GM18909 (cell line): ENCODE measurements at regions not wholly inside any gene's neighbourhood (a gene's known extent, or its start where the extent isn't known, plus 50 kb on each side); places are given as distances from the start of the nearest gene placed in this dataset.

Source experiments
- ATAC-seq: cut with Tn5 transposase; IDR thresholded peaks from one replicate; pipeline ENCODE4 v1.9.1; 2021; ENCODE audit warnings: mild to moderate bottlenecking; ENCODE audit not compliant: unreplicated experiment, poor library complexity

DNA sequence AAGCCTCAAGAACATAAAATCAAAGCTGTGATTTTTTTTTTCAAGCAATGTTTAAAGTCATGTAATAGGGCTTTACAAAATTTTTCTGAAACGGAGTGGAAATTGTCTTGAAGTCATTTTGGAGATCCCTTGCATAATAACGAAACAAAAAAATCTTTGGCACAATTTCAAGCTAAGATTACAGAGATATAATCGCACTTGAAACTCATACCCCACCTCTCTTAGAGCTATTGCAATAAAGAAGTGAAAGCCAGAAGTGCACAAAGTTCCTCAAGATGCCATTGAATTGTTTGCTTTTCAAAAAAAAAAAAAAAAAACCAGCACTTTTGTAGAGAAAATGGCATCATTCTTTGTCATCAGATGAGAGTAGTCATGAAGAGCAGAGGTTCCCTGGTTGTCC is 152.3 kb downstream of the PAX3 start:
- no peak for ATAC-seq

DNA sequence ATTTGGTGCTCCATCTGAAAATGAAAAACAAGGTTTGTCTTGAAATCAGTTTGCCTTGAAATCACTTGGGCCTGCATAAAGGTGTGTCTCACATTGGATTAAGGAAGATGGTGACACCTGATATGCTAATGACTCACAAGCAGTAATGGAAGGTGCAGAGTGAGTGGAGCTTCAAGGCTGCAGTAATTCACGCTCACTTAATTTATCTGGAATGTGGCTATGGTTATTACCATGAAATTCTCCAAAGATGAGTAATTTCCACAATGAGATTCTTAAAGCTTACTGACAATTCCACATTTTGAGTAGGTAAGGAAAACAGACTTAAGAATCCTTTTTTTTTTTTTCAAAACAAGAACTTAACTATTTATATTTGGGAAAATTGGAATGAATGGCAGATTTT is 156.8 kb downstream of the PAX3 start:
- ATAC-seq = no peak

DNA sequence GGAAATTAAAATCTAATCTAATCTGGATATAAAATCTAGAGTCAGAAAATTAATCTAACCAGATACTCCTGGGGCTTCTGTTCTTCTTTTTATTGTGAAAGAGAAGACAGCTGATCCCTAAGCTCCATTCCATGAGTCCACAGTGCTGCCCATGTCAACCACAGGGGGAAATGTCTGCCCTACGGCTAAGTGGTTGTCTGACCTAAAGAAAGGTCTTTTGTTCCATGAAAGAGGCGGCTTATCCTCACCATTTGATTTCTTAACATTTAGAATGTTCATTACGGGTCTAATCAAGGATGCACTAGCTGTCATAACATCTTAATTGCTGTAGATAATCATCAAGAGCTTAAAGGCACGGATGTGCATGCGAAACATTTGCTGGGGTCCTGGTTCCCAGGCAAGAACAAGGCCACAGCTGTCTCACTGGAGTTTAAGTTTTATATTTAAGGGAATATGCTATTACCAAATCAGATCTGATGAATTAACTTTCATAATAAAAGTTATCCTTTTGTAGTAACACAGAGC is 162.6 kb downstream of the PAX3 start:
- ATAC-seq = no peak

DNA sequence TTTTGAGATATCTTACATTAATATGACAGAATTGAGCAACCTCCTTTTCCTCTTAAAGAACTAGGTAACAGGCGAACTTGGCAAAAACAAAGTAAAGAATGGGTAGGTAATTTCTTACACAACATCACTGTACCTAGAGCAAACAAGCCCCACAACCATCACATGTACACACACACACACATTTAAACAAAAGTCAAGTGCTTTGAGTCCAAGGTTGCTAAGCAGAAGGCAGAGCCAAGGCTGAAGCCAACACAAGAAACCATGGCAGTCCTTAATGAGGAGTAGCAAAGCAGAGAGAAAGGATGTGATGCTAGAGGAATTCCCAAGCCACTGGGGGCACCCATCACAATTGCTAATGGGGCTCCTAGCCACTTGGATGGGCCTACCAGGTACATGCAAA is 164.1 kb downstream of the PAX3 start:
- no peak for ATAC-seq

DNA sequence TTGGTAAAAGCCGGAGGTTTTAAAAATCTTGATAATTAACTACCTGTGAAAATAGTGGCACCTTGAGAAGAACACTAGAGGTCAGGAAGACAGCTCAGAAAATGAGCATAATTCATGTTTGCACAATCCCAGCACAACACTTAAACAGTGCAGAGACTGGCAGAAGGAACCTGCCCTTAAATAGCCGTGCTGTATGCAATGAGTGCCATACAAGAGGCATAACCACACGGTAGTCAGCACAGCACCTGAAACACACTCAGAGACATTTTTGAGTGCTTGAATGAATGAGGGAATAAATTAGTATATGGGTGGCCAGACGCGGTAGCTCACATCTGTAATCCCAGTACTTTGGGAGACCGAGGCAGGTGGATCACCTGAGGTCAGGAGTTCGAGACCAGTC is 164.9 kb downstream of the PAX3 start:
- no peak for ATAC-seq

DNA sequence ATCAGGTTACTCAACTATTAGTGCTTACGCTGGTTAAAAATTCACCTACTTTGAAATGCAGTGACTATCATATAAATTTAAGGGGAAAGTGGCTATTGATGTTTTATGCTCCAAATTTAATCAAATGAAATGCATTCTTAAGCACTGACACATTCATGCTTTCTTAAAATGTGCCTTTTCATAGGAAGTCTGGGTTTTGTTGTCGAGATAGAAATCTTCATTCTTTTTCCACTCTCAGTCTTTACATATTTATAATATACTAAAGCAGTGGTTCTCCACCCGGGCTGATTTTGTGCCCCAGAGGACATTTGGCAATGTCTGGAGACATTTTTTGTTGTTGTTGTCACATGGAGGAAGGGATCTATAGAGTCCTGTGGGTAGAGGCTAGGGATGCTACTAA is 167.9 kb downstream of the PAX3 start:
- no peak for ATAC-seq

DNA sequence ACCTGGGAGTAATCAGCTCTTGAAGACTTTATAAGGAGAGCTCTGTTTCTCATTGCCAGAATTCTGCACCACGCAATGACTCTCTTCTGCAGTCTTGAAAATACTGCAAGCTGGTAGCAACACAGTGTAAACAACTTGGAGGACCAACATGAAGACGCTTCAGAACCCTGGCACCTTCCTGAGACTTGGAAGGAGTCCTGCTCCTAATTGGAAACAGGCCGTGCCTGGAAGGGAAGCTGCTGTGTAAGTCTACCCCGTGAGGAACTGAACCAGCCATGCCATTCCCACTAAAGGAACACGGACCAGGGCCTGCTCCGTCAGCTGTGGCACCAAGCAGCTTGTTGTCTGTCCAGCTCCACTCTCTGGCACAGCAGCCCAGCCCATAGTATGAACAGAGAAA is 171.1 kb downstream of the PAX3 start:
- no peak for ATAC-seq

DNA sequence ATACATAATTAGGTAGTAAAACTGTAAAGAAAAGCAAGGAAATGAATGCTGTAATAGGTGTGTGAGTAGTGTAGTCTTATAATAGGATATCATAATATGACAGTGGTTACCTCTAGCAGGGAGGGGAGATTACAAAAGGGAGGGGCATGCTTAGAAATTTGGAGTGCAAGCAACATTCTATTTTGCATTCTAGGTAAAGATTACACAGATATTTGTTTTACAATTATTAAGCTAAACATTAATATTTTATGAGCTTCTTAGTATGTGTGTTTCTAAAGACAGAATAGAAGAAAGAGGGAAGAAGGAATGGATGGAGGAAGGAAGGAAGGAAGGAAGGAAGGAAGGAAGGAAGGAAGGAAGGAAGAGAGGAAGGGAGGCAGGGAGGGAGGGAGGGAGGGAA is 177.9 kb downstream of the PAX3 start:
- ATAC-seq = no peak

DNA sequence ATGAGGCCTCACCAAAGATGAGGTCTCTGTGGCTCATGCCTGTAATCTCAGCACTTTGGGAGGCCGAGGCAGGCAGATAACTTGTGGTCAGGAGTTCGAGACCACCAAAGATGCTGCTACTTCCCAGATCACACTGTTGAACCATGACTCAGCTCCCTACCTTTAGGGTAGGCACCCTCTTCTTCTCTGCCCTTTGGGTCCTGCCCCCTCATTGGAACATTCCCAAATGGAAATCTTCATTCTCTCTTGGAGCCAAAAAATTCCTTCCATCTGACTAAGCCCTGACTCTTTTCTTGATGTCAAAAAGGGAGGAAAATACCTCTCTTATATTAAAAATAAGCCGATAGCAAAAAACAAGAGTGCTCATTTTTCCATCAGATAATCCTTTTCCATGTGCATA is 183.5 kb downstream of the PAX3 start:
- no peak for ATAC-seq

DNA sequence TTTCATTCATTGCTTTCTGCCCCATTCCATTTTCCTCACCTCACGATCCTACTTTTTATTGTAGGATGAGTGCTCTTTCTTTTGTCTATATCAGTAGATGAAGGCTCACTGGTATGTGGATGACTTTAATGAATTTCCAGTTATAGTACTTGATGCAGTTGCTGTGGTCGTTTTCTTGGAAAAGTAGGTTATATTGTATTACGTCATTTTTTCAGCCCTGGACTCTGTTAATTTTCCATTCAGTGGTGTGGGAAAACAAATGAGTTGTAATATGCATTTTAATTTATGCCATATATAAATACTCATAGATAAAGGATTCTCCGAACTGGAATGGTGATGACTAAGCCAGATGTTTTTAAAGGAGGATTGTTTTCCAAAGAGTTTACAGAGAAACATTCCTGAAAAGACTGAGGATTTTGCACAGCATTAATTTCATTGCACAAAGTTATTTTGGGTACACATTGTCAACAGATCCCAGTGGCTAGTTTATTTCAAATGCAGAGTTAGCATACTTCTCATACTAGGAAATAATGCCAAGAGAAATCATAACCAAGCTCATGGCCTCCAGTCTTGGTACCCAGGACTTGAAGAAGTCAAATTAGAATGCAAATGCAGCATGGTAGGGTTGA is 189.7 kb downstream of the PAX3 start:
- no peak for ATAC-seq

DNA sequence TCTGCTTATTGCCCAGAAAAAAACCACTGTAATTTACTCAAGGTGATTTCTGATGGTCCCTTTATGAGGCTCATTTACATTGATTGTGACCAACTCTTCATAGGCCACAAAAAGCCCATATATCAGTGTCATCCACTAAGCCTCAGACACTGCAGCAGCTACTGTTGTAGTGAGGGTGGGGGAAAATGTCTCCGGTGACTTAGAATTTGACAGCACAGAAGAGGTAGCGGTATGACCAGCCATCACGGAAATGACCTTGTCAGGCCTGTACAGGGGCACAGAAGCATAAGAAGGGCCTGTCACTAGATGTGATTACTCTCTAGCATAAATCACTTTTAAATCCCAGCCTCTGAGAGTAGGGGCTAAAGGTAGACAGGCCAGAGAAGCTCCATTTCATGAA is 190.3 kb downstream of the PAX3 start:
- no peak for ATAC-seq

DNA sequence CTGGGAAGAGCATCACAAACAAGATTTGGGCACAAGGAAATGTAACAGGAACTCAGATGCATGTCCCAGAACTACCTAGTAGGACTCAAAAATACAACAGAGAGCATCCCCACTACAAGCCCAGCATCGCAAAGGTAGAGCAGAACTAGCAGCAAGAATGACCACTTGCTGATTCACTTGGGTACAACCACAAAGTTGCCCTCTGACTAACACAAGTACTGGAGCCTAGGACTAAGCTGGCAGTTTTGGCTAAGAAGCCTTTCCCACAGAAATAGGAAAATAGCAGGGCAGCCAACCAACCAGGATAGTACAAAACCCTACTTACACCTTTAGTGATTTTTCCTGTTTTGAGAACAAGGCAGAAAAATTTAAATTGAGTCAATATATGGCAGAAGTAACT is 193.8 kb downstream of the PAX3 start:
- ATAC-seq = no peak

DNA sequence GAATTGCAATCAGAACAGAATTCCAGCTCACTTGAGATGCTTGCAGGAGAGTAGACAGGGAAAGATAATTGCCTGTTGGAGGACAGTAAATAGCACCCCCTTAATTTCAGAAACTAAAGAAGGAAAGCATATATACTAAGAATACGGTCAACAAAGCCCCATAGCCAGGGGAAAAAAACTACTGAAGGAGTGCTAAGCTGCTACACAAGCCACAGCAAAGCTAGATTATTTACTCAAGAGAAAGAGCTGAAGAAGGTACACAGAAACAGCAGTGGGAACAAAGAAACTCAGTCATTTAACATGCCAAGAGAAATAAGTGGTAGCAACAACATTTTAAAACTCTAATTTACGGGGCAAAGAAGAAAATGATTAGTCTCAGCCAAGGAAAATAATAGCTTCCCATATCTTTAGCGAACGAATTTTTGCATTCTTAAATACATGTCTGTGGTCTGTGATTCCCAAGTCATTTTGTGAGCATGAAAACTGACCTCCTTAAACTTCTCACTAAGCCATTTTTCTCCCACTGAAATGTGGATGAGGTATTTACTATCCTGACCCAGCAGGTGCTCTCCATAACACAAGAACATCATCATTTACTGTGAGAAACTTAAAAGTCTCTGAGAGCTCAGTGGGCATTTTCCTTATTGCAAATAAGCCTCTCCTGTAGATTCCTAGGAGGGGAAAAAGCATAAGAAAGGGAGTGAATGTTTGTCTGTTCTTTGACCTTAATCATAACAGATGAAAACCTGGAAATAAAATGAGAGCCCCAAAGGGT is 196.0 kb downstream of the PAX3 start:
- no peak for ATAC-seq

DNA sequence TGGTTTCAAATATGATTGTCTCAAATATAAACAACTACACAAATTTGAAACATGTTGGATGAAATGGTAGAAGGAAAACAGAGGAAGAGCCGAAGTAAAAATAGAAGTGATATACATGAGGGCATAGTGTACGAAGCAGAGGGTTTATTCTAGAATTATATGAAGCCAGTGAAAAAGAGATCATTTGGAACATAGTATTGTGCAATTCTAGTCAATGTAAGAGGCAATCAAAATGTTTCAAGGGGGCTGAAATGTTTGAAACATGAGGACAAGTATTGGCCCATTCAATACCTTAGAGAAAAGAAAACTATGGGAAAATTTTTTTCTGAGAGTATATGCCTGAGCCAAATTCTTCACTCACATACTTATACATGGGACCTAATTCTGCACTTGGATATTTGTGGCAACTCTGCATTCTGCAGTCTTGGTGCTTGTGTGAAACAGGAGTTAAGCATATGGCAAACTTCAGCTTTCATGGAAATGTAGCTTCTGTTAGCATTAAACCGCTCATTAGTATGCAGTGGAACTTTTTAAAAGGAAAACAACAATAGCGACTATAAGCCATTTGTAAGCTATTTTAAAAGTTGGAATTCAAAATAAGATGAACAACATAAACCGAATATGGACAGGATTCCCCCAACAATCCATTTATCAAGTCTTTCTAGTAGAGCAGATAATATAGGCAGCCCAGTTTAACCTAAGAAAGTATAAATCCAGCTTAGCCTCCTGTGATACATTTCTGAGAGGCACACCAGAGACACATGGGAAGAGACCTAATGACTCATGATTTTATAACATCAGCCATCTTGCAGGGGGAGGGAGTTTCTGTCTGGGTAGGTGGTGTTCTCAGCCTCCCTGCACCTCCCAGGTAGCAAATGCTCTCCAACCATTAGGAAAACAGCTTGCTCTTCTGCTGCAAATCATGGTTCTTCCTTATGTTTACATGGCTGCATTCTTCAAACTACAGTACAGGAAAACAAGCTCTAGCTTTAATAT is 197.8 kb downstream of the PAX3 start:
- ATAC-seq = no peak

DNA sequence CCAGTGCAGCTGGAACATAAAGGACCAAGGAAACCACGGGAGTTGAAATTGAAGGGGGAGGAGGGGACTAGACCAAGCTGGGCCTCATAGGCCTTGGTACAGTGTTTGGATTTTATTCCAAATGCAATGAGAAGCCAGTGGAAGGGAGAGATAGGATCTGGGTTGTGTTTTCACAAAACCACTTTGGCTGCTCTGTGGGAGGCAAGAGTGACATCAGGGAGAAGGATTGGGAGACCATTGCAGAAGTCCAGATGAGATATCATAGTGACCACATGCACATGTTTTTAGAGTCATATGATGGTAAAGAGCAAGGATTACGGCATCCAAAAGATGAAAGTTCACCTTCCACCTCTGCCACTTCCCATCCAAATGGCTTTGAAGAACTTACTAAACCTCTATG is 210.2 kb downstream of the PAX3 start:
- ATAC-seq = no peak

DNA sequence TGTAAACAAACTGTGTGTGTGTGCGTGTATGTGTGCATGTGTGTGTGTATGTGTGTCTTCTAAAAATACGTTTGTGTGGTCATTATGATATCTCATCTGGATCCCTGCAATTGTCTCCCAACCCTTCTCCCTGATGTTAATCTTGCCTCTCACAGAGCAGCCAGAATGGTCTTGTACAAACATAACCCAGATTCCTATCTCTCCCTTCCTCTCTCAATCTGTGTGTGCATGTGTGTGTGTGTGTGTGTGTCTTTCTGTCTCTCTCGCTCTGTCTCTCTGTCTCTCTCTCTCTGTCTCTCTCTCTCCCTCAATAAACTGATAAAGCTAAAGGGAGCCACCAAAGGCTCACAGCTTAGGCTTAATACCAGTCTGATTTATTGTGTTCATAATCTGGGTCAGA is 210.8 kb downstream of the PAX3 start:
- no peak for ATAC-seq

DNA sequence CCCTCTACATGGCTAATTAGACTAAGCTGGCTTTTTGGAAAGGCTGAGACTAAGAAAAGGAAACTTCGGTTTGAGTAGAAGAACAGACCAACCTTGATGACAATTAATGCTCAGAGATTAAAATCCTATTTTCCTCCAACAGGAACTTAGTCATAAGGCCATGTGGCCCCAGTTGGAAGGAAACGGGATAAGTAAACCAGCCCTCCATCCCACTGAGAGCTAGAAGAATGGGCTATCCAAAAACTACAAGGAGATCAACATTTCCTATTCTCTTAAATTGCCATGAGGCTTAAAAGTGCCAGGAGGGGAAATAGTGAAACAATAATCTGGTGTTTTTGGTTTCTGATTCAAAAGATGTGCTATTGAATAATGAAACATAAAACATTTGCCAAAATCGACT is 216.6 kb downstream of the PAX3 start:
- ATAC-seq = no peak

DNA sequence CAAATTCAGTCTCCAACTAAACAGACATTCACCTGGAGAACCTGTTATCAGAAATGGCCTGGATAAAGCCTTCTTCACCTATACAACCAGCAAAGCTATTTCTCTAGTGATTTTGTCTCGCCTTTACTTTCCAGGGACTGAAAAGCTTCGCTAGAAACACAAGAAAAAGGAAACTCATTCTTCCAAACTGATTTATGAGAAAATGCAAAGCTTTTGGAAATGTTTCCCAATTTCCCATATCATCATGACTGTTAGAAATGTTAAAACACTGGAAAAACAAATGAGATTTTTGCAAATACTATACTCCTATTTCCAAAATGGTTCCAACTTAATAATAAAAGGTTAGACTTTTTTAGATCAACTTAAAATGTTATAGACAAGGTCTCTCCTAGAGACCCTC is 218.7 kb downstream of the PAX3 start:
- ATAC-seq = no peak

DNA sequence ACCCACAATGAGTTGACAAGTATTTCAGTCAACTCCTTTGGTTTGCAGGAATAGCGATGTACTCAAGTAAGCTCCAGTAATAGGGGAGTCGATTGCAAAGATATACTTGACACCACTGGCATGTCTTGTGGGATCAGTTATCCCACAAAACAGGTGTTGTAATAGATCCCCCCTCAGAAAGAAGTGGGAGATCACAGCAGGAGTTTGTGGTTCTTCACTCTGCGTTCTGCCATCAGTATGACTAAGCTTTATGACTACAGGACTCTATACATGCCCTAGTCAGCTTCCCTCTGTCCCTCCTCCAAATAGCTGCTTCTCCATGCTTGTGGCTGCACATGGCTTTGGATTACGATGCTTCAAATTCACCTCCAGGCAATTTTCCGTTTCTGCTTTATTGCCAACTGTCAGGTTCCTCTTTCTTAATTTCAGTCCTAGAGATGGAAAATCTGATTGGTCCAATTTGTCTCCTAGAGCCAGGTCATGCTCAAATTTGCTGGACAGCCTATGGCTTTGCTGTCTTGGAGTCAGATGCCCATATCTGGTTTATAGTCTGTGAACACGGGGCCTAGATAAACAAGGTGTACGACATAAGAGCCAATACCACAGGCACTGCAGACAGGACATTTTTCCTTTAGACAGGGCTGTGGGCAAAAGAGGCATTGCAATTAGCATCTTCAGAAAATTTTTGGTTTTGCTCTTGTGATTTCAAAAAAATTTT is 221.7 kb downstream of the PAX3 start:
- ATAC-seq = no peak

DNA sequence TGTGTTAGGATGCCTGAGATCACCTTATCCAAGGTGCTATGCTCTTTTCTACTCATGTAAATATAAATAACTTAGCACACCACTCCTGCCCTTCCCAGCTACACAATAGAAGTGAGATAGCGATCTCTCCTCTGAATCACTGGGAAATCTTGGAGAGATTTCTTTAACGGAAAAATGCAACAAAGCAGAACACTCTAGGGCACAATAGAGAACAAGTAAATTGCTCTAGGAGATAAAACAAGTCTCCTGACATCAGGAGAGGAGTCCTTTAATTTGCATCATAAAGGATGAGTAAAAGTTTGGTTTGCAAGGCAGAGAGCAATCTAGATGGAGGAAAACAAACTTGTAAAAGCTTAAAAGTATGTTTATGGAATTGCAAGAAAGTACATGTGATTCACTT is 224.1 kb downstream of the PAX3 start:
- ATAC-seq = no peak
